Esophagus muscularis mucosa (tissue), 4 donors: ENCODE measurements at regions not wholly inside any gene's neighbourhood (a gene's known extent, or its start where the extent isn't known, plus 50 kb on each side); places are given as distances from the start of the nearest gene placed in this dataset.

Source experiments
- CTCF ChIP-seq, 3 experiments: fragments of 200-600 bp in 2 of 3; fragments of 450-650 bp in 1 of 3; sonication (generic) in 2 of 3; IDR thresholded peaks; one replicate each; pipeline ENCODE4 v1.5.1; 2017 to 2019; ENCODE audit warnings: antibody characterized with exemption in 3 of 3, mild to moderate bottlenecking in 2 of 3, moderate library complexity in 1 of 3
- EP300 ChIP-seq: sonication (generic); formaldehyde crosslinking; IDR thresholded peaks from one replicate; pipeline ENCODE4 v1.6.1; 2017; ENCODE audit warnings: antibody characterized with exemption
- POLR2A ChIP-seq: fragments of 450-650 bp; IDR thresholded peaks from one replicate; pipeline ENCODE4 v1.6.1; 2017; ENCODE audit warnings: antibody characterized with exemption, moderate library complexity, mild to moderate bottlenecking, low read depth
- POLR2AphosphoS5 ChIP-seq, 2 donors: sonication (generic); formaldehyde crosslinking; IDR thresholded peaks; one replicate each; pipeline ENCODE4 v1.6.1; 2017; ENCODE audit warnings: antibody characterized with exemption in 2 of 2

- no peak for TF ChIP-seq CTCF (IDR thresholded peaks at IDR 0.05)
- TF ChIP-seq POLR2A, result no peak
- no peak for TF ChIP-seq EP300
- TF ChIP-seq POLR2AphosphoS5 (IDR thresholded peaks at IDR 0.05), result no peak
Observed at GRCh38 chr17:43319293-43320124, 79.3 kb upstream of the ARL4D start.
